IMR-90 (cell line): ENCODE measurements at regions not wholly inside any gene's neighbourhood (a gene's known extent, or its start where the extent isn't known, plus 50 kb on each side); places are given as distances from the start of the nearest gene placed in this dataset.
A peak's percentile ranks its signal among the peaks of the same experiment; 100 is the strongest.

Source experiments
- ATAC-seq: fragments of 200-7000 bp; cut with Tn5 transposase; 2 replicates; pipeline ENCODE4 v1.9.1; 2020; ENCODE audit warnings: low read depth, mild to moderate bottlenecking, moderate library complexity
- BruUV-seq: library from RNA; stranded (reverse); fragments of 400-500 nt; replicated peaks from 2 replicates; lab custom pipeline; 2021; lab: Mats Ljungman, UMichigan
- CTCF ChIA-PET: fragments of 300-600 bp; formaldehyde crosslinking; extraction: SDS; loops from one replicate; lab custom pipeline; 2021; ENCODE audit warnings: antibody characterized with exemption; lab: Yijun Ruan, JAX
- POLR2A ChIA-PET: fragments of 300-600 bp; sonication (Branson Sonifier 250); formaldehyde crosslinking; loops from one replicate; lab custom pipeline; 2022; ENCODE audit warnings: antibody characterized with exemption; ENCODE audit not compliant: unreplicated experiment; lab: Charles Lee
- DNase-seq: peaks from one replicate; pipeline ENCODE4 v3.0.0; 2013
- H2AFZ ChIP-seq: replicated peaks from 2 replicates; pipeline ENCODE3; 2013; ENCODE audit warnings: low read length, mild to moderate bottlenecking; ENCODE audit not compliant: poor library complexity
- H2AK5ac ChIP-seq: 2 replicates; pipeline ENCODE4 v1.6.1; 2013; ENCODE audit warnings: low read depth, low read length, inconsistent platforms
- H2AK9ac ChIP-seq: replicated peaks from 2 replicates; pipeline ENCODE3; 2013; ENCODE audit warnings: mild to moderate bottlenecking, low read depth, low read length, moderate library complexity; ENCODE audit not compliant: poor library complexity
- H2BK120ac ChIP-seq: 2 replicates; pipeline ENCODE4 v1.6.1; 2013; ENCODE audit warnings: low read depth, low read length, inconsistent platforms
- H2BK15ac ChIP-seq: 3 replicates; pipeline ENCODE4 v1.6.1; 2013; ENCODE audit warnings: low read depth, low read length, inconsistent platforms
- H2BK20ac ChIP-seq: 2 replicates; pipeline ENCODE4 v1.6.1; 2013; ENCODE audit warnings: low read depth, mild to moderate bottlenecking, inconsistent platforms, low read length, moderate library complexity
- H2BK5ac ChIP-seq: 2 replicates; pipeline ENCODE4 v1.6.1; 2013; ENCODE audit warnings: mild to moderate bottlenecking, low read depth, low read length, inconsistent platforms; ENCODE audit not compliant: poor library complexity, severe bottlenecking
- H3K14ac ChIP-seq: replicated peaks from 2 replicates; pipeline ENCODE4 v1.6.1; 2013; ENCODE audit warnings: low read depth, low read length, inconsistent platforms
- H3K18ac ChIP-seq: 2 replicates; pipeline ENCODE4 v1.6.1; 2013; ENCODE audit warnings: low read depth, low read length, control low read depth
- H3K23ac ChIP-seq: 2 replicates; pipeline ENCODE4 v1.6.1; 2013; ENCODE audit warnings: low read depth, low read length, inconsistent platforms
- H3K27ac ChIP-seq: 2 replicates; pipeline ENCODE4 v1.5.1; 2013; ENCODE audit warnings: mild to moderate bottlenecking, control low read depth, low read length; ENCODE audit not compliant: insufficient read depth
- H3K27me3 ChIP-seq: 2 replicates; pipeline ENCODE4 v1.6.1; 2013; ENCODE audit warnings: low read length; ENCODE audit not compliant: control insufficient read depth, insufficient read depth
- H3K36me3 ChIP-seq: 2 replicates; pipeline ENCODE4 v1.6.1; 2013; ENCODE audit warnings: low read length, mixed read lengths; ENCODE audit not compliant: control insufficient read depth, insufficient read depth
- H3K4ac ChIP-seq: 2 replicates; pipeline ENCODE4 v1.6.1; 2013; ENCODE audit warnings: low read depth, low read length, inconsistent platforms
- H3K4me1 ChIP-seq: 2 replicates; pipeline ENCODE4 v1.6.1; 2013; ENCODE audit warnings: low read length, mixed read lengths; ENCODE audit not compliant: control insufficient read depth, insufficient read depth
- H3K4me2 ChIP-seq: 2 replicates; pipeline ENCODE4 v1.6.1; 2013; ENCODE audit warnings: low read depth, mild to moderate bottlenecking, control low read depth, low read length, moderate library complexity
- H3K4me3 ChIP-seq: 2 replicates; pipeline ENCODE4 v1.5.1; 2013; ENCODE audit warnings: low read depth, mild to moderate bottlenecking, control low read depth, low read length, moderate library complexity; ENCODE audit not compliant: insufficient read depth
- H3K56ac ChIP-seq: 2 replicates; pipeline ENCODE4 v1.6.1; 2013; ENCODE audit warnings: low read length, inconsistent platforms; ENCODE audit not compliant: insufficient read depth; ENCODE audit errors: extremely low read depth
- H3K79me1 ChIP-seq, 2 experiments: 2 replicates each; pipeline ENCODE4 v1.6.1; 2013; ENCODE audit warnings: low read length in 2 of 2, inconsistent platforms in 1 of 2, low read depth in 1 of 2
- H3K9ac ChIP-seq: 2 replicates; pipeline ENCODE4 v1.6.1; 2013; ENCODE audit warnings: low read depth, low read length, control low read depth
- H3K9me1 ChIP-seq: 2 replicates; pipeline ENCODE4 v1.6.1; 2013; ENCODE audit warnings: low read length, inconsistent platforms; ENCODE audit not compliant: insufficient read depth
- H3K9me3 ChIP-seq: 2 replicates; pipeline ENCODE4 v1.6.1; 2013; ENCODE audit warnings: low read length; ENCODE audit not compliant: control insufficient read depth, insufficient read depth
- H4K20me1 ChIP-seq: 2 replicates; pipeline ENCODE4 v1.6.1; 2013; ENCODE audit warnings: low read length, inconsistent platforms; ENCODE audit not compliant: insufficient read depth
- H4K5ac ChIP-seq: 2 replicates; pipeline ENCODE4 v1.6.1; 2013; ENCODE audit warnings: mild to moderate bottlenecking, low read depth, low read length, control low read depth
- H4K8ac ChIP-seq, 2 experiments: 2 replicates each; pipeline ENCODE4 v1.6.1; 2013; ENCODE audit warnings: low read depth in 2 of 2, low read length in 2 of 2, control low read depth in 1 of 2, inconsistent platforms in 1 of 2
- H4K91ac ChIP-seq: 2 replicates; pipeline ENCODE4 v1.6.1; 2013; ENCODE audit warnings: low read depth, low read length, inconsistent platforms; ENCODE audit not compliant: insufficient read depth
- RCOR1 ChIP-seq: IDR thresholded peaks from 2 replicates; pipeline ENCODE4 v1.6.1; 2012; ENCODE audit warnings: mild to moderate bottlenecking, low read length, improper control_type of control experiment; ENCODE audit not compliant: insufficient replicate concordance
- RFX5 ChIP-seq: IDR thresholded peaks from 2 replicates; pipeline ENCODE4 v1.8.0; 2012; ENCODE audit warnings: low read depth, mild to moderate bottlenecking, low read length, moderate library complexity
- WGBS, 2 experiments: methylation state at CpG; one replicate each; pipeline versions ENCODE4 v1.1.5 to v1.1.7; 2013; ENCODE audit warnings: missing lambda C conversion rate in 2 of 2; ENCODE audit not compliant: insufficient read length in 1 of 2; ENCODE audit errors: extremely low coverage in 2 of 2; 5-methylcytosine and 5-hydroxymethylcytosine counted together
- dilution Hi-C: fragments of 300-500 bp; cut with HindIII; formaldehyde crosslinking; loops from one replicate; pipeline ENCODE4 v1.14.3; 2018; ENCODE audit warnings: low sequenced_read_pairs; ENCODE audit not compliant: unreplicated experiment
- in situ Hi-C: fragments of 300-500 bp; cut with MboI; formaldehyde crosslinking; loops from 3 replicates; pipeline ENCODE4 v1.14.3; 2019; ENCODE audit warnings: low sequenced_read_pairs, inconsistent platforms, mixed read lengths
- intact Hi-C: fragments of 100-400 bp; cut with micrococcal nuclease; formaldehyde crosslinking; loops from 2 replicates; pipeline ENCODE4 v1.10.0; 2022

- no peak overlapping the region for H2AFZ ChIP-seq
Observed at GRCh38 chr2:200758341-200758740, 53.4 kb upstream of the BZW1 start.

More at GRCh38 chr2:200758341-200758740, 53.4 kb upstream of the BZW1 start:
- no peak overlapping the region for H2BK120ac ChIP-seq
- H2BK5ac ChIP-seq, result no peak overlapping the region
- in situ Hi-C loops, result no loop called here
- intact Hi-C loops, result no loop called here
- WGBS, 2 experiments, result no CpG with 5 or more reads among the region's 4 CpGs
- no peaks in the 10 kb centered on the region for H3K9me3 ChIP-seq
- dilution Hi-C loops, result no loop called here
- no peak overlapping the region for H2AK9ac ChIP-seq
- peaks cover 17% of the 10 kb centered on the region for H3K9me1 ChIP-seq
- TF ChIP-seq RCOR1 (no peak), RFX5 (no peak)
- no peak overlapping the region for H3K23ac ChIP-seq
- DNase-seq (no peak), ATAC-seq (no peak)
- no peak overlapping the region for H3K14ac ChIP-seq
- no peak overlapping the region; a peak in 1 of 4 replicates for H4K8ac ChIP-seq
- POLR2A ChIA-PET, result no interaction called here
- H3K79me1 ChIP-seq, result peaks cover 0 to 1% of the 10 kb centered on the region in 2 experiments; a peak in 1 of 4 replicates
- peaks cover 16% of the 10 kb centered on the region for H3K4me1 ChIP-seq
- no peak overlapping the region for H3K9ac ChIP-seq
- no TSS peak for BruUV-seq
- no peak overlapping the region for H3K56ac ChIP-seq
- CTCF ChIA-PET, result no interaction called here
- H4K91ac ChIP-seq, result no peak overlapping the region
- no peak overlapping the region for H3K4me3 ChIP-seq
- no peak overlapping the region; the same call in 1 of the 2 replicates for H3K18ac ChIP-seq
- H3K4me2 ChIP-seq, result no peak overlapping the region
- no peaks in the 10 kb centered on the region for H3K36me3 ChIP-seq
- H3K27me3 ChIP-seq, result no peaks in the 10 kb centered on the region
- H3K4ac ChIP-seq, result peak overlapping the region; percentile 0; the same call in 1 of the 2 replicates
- no peaks in the 10 kb centered on the region for H4K20me1 ChIP-seq
- H2BK15ac ChIP-seq, result peak overlapping the region; percentile 35; the same call in 1 of the 3 replicates
- no peak overlapping the region for H3K27ac ChIP-seq
- no peak overlapping the region for H4K5ac ChIP-seq
- H2BK20ac ChIP-seq, result no peak overlapping the region
- H2AK5ac ChIP-seq, result no peak overlapping the region
